NCI-H187 treated with DMSO at 0.1 percent for 48 hours (cell line): ENCODE measurements at regions not wholly inside any gene's neighbourhood (a gene's known extent, or its start where the extent isn't known, plus 50 kb on each side); places are given as distances from the start of the nearest gene placed in this dataset.
"Not testable (repeated sequence)": the region's sequence is repeated elsewhere in the genome, so short reads cannot be mapped to it uniquely, and the experiment has no call there.

Experiments
- DNase-seq: peaks from one replicate; lab custom pipeline; 2025; lab: John Stamatoyannopoulos, UW

DNA sequence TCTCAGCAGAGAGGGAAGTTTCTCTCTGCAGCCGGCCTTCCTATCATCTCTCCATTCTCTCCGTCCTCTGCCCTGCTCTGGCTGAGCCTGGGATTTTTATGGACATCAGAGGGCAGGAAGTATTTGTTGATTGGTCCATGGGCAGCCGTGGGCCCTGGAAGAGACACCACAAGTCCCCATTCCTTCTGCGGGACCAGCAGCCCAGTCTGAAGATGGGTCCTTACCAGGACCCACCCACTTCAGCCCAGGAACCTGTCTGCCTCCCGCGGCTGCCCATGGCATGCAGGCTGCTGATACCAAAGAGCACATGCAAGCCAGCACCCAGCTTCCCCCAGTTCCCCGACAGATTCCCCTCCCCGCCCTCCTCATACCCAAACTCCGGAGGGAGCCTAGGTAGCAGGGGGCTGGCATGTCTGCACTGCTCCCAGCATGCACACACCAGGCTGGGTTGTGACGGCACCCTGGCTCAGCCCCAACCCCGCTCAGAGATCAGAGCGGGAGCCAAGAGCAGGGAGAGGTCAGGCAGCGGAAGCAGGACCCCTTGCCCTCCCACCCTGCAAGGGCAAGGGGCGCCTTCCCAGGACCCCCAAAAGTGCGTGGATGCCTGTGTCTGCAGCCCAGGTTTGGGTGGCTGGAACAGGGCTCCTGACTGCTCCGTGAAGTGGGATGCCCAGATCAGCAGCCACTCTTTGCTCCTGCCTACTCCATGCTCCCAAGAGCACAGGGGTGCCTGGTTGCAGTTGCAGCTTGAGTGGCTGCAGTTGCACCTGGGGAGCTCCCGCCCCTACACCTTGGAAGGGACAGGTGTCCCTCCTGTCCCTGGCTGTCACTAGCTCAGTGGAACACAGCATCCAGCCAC, 538.6 kb upstream of the POT1 start:
- no peak for DNase-seq

DNA sequence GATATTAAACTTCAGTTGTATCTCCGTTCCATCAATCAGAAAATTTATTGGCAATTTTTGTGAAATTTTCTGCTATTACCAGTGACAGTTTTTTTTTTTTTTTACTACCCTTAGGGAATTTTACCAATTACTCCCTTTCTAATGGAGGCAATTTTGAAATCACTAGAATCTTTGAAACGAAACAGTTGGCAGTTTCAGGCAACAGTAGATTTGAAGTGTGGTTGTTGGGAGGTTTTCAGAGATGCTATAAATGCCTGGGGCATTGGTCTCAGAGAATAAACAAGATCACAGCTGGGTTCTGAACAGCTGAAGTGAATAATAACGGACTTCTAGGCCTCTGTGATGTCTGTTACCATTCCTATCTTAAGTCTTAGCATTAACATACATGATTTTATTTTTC, 535.9 kb upstream of the POT1 start:
- DNase-seq = no peak

DNA sequence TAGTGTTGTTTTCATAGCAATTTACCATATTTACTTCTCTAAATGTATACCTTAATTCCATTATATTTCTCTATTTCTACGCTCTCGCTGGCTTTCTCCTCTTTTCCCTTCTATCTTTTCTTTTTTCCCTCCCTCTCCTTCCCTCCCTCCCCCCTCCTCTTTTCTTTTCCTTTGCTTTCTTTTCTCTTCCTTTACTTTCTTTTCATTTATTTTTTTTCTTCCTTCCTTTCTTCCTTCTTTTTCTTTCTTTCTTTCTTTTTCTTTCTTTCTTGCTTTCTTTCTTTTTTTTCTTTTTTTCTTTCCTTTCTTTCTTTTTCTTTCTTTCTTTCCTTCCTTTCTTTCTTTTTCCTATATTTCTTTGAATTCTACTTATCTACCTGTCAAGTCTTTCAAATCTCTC, 533.0 kb upstream of the POT1 start:
- no peak for DNase-seq

DNA sequence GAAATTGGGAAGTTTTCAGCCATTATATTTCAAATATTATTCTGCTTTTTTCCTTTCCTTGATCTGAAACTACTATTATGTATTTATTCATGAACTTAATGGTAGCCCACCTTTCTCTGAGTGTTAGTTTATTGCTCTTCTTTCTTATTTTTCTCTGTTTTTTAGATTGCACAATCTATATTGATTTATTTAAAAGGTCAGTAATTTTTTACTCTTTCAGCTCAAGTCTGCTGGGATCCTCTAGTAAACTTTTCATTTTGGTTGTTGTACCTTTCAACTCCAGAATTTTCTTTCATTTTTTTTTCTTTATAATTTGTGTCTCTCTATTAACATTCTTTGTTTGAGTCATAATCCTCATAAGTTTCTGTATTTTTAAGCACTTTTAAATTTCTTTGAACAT, 529.4 kb upstream of the POT1 start:
- no peak for DNase-seq

DNA sequence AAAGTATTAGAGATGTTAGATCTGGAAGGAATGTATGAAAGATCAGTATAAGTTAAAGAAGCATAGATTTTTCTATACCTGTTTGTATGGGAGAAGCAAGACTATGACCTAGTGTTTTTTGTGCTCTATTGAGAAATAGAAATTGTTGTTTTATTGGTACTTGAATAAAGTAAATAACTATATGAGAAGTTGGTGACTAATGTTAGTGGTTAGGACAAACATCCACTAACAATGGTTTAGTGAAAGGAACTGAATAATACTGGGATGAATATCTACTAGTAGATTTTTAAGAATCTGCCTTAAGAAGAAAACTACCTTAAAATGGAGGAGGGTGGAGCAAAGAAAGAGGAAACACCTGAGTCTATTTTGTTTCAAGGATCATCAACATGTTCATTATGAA, 521.1 kb upstream of the POT1 start:
- no peak for DNase-seq

DNA sequence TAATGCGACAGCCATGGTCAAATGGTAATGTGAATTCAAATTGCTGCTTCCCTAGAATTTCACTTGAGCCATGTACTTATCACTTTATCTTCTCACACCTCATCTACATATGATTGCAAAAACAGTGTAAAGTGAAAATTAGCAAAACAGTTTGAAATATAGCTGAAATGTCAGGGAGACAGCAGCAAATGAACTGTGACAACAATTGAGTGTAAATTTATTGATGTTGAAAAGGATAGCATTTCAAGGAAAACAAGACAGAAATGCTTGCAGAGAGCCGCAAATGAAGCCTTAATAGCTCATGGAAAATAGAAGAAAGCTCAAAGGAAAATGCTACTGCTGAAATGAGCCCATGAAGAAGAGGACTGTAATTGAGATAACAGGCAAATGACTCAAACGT, 516.2 kb upstream of the POT1 start:
- no peak for DNase-seq

DNA sequence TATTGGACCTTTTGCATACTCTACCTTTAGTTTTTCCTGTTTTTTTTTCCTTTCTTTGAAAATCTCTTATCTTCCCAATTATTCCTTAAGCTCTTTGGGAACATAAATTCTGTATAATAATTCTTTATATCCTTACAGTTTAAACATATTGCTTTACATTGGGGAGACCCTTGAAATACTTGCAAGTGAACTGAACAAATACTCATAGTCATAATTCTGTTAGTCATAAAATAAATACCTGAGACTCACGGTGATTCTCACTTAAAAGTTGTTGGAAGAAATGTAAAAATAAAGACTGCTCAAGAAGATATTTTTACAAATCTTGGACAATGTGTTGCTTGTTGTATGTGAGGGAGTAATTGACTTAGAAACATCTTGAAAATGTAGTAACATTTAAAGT, 515.2 kb upstream of the POT1 start:
- DNase-seq = no peak

DNA sequence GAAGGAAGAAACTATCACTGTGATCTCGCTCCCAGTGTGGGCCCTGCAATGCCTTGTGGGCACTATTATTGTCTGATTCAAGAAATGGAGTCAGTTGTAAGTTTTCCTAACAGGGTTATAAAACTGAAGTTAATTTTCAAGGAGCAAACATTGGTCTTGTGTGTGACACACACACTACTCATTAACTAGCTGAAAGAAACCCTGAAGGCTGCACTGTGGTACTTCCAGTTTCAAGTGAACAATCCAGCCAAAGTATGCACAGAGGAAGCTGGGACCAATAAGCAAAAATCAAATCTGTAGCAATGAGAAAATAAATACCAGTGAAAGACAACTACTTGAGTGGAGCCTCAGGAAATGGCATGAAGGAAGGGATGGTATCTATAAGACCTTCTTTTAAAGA, 506.6 kb upstream of the POT1 start:
- no peak for DNase-seq

DNA sequence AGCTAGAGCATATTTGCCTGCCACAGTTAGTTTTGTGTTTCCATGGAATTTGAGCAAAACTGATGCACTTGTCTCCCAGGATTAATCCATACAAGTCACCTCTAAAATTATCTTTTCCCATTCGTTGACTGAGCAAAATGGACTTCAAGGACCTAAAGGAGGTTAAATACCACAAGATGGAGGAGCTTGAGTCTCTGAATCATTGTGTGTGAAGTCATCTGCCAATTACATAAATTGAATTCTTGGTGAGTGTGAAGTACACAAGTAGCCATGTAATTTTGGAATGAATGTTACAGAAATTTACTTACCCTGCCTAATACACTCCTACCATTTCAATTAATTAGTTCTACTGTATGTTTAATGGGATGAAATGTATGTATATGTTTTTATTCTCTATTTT, 501.7 kb upstream of the POT1 start:
- DNase-seq = no peak

DNA sequence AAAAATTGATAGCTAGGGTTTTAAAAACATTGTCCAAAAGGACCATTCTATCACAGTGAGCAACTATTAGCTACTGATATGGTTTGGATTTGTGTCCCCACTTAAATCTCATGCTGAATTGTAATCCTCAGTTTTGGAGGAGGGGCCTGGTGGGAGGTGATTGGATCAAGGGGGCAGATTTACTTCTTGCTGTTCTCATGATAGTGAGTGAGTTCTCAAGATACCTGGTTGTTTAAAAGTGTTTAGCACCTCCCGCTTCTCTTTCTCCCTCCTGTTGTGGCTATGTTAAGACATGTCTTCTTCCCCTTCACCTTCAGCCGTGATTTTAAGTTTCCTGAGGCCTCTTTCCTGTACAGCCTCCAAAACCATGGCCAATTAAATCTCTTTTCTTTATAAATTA, 500.4 kb upstream of the POT1 start:
- no peak for DNase-seq

DNA sequence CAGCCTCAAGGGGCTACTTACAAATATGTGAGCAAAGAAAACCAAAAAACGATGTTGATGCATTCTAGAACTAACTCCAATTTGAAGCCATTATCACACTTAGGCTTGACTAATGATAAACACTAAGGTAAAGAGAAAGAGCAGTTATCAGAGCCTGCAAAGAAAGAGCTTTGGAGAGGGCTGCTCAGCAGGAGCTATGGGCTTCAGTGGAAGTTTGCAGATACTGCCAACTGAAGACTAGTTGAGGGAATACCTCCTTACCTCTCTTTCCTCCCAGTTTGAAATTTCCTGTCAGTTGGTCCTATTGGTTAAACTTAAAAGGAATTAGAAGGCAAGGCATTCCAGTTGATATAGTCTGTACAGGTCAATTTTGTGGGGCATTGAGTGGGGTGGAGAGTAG, 498.1 kb upstream of the POT1 start:
- DNase-seq = no peak

DNA sequence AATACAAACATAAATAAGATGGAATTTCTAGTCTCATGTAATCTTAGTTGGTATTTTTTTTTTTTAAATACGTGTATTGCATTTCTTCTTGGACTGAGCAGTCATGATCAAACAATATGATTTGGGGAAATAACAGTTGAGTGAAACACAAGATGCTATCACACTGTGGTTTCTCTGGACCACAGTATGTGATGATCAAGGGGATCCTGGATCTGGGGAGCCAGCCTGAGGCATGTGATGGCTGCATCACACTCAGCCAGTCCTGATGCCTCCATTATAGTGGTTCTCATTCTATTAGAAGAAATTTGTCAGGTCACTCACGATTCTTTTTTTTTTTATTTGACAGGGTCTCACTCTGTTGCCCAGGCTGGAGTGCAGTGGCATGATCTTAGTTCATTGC, 495.9 kb upstream of the POT1 start:
- DNase-seq = no peak

DNA sequence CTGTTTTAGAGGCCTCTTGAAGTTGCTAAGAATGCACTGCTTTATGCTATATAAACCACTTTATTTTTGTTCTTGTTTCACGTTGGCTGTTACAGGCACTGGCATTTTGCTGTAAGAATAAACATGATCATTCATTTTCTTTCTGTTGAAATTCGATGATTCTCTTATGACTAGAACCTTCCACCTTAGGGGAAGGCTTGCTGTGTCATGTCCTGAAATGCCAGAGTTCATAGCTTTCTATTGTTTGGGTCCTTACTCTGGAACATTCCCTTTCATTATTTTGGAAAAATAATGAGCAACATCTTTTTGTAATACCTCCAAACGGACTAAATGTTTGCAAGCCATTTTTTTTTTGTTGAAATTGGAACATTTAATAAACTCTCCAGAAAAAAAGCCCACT, 495.1 kb upstream of the POT1 start:
- no peak for DNase-seq

DNA sequence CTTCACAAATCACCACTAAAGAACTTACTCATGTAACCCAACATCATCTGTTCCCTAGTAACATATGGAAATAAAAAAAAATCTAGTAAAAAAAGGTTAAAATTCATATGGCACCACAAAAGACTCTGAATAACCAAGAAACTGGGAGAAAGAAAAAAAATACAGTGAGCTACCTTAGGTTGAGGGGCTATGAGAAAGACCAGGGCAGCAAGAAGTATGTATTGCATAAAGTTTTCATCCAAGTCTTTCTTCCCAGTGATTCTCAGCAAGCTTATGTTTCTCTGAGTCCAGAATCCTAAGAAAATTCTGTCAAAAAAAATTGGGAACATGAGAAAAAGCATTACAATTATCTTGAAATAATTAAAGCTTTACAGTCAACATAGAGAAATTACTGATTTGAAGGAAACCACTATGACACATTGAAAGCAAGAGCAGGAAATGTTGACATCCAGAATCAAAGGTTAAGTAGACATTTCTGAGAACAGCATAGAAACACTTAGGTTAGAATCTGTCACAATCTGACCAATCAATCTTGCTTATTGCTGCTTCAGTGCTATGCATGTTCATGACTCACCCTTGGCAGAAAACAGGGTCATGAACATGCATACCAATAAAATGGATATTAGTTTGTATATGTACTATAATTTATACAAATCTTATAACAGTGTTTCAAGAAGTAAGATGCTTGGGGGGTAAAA, 494.0 kb upstream of the POT1 start:
- no peak for DNase-seq

DNA sequence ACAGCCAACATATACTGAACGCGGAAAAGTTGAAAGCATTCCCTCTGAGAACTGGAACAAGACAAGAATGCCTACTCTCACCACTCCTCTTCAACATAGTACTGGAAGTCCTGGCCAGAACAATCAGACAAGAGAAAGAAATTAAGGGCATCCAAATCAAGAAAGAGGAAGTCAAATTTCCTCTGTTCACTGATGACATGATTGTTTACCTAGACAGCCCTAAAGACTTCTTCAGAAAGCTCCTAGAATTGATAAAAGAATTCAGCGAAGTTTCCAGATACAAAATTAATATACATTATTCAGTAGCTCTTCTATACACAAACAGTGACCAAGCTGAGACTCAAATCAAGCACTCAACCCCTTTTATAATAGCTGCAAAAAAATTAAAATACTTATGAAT, 491.8 kb upstream of the POT1 start:
- not testable (repeated sequence) for DNase-seq

DNA sequence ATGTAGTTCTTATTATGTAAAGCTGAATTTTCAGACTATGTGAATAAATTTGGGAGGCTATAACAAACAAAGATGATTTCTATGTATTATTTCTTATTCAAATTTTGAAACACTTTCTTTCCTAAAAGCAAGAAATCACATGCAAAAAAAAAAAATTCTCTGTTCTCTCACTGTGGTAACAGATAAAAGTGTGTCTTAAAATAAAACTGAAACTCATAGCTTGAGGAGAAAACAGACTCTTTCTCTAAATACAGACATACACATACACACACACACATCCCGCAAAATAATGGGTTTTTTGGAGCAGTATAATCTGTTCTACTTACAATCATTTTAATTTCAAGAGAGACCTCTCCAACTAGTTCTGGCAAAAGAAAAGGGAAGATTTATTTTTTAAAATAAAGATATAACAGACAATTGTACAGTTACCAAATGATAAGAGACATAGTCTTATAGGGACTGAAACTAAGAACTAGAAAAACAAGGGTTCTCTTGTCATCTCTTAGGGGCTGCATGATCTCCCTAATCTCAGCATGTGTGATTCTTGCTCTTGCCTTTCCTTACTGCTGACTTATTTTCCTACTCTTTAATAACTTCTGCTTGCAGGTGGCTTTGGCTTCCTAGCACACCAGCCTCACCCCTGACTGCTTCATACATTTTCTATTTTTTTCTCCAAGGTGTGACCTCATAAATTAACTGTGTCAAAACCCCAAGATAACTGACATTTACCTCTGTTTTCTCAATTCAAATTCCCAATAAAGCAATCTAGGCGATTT, 483.5 kb upstream of the POT1 start:
- no peak for DNase-seq

DNA sequence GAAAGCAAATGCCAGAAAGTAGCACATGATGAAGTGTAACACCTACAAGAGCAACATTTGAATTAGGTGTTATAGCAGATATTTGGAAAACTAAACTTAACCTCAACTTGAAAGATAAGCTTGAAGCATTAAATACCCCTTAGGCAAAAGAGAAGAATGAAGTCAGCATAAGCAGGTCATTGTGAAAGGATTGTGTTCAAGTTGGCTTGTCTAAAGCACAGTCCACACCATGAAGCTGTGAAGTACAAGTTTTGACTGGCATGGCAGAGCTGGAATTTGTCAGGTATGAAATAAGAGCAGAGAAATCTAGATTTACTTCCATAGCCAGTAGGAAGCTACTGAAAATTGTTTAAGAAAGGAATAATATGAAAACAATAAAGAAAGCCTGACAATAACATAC, 480.3 kb upstream of the POT1 start:
- no peak for DNase-seq

DNA sequence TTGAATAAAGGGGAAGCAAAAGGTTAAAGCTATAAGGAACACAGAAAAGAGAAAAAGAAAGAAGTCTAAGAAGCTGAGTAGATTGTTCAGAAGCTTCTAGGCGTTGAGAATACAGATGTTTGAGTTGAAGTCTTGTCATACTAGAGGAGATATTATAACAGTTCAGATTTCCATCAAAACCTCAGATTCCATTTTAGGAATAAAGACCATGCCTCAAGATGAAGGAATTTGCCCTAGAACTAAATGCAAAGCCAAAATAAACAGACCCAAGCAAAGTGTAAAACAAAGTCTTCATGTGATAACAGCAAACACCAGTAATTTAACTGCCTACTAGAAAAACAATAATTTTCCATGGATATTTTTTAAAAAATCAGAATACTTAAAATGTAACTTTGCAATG, 476.5 kb upstream of the POT1 start:
- no peak for DNase-seq

DNA sequence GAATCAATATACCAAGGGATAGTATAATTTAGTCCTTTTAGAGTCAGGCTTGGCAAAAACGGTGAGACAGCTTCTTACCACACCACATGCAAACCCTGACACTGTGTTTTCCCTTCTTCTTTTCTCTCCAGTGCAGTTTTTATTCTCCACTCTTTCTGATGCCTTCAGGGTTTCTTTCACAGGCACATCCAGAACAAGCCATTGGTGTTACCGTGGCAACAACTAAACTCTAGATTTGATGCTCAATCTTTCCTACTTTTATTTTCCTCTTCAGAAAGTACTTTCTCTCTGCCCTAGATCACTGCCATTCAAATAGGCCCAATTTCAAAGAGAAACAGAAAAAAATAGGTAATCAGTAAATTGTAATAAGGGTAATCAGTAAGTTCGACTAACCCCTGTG, 469.8 kb upstream of the POT1 start:
- DNase-seq = no peak

DNA sequence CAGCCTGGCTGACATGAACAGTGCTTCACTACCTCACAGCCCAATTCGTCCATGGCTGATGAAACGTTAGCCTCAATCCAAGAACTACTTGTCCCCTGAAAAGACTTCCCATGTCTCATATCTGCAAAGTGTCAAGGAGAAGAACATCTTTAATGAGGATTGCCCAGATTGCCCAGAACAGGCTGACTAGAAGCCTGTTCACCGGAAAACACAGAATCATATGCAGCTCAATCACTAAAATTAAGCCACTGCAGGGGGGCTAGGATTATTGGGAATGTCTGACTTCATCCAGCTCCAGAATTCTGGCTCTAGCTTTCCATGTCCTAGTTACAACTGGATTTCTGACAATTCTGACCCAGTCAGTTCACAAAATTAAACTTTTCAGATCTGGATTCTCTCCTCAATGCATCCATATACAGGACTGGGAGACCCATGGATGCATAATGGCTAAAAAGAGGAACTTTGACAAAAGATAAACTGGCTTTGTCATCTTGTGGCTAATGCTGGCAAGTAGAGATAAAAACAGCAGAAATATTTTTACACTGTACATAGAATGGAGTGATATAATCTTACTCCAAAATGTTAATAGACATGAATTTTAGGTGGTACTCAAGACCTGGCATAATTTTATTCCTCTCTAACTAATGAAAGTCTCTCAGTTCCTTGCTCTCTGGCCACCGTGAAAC, 467.0 kb upstream of the POT1 start:
- no peak for DNase-seq

DNA sequence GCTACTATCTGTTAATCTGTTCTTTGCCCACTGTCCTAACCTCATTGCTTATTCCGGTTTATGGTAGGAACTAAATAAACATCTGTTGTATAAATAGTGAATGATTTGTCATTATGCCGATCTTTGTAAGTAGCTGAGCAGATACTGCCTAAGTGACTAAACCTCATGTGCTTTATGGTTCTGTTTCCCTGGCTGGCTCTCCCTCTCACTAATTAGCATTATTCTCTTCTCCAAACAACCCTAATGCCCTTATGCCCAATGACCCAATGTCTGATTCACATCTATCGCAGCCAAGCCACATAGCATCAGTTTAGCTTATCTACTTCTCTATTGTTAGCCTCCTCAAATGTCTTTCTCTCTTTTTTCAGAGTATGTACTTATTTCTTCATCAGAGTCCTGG, 462.3 kb upstream of the POT1 start:
- no peak for DNase-seq

DNA sequence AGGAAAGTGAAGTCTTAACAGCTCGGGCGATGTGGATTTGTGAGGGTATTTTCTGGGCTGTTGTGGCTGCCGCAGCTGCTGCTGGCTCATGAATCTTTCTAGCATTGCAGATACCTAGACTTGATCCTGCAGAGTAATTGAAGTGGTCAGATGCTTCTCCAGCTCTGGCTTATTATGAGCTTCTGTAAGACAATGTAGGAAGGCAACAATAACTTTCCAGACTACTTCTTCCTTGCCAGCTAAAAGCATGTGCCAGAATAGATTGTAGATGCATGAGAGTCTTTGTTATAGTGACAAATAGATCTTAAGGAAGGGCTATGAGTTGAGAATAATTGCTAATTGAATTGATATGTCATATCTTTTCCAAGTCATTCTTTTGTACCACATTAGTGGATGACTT, 461.4 kb upstream of the POT1 start:
- no peak for DNase-seq
